Body of pancreas (tissue), 4 donors: ENCODE measurements at regions not wholly inside any gene's neighbourhood (a gene's known extent, or its start where the extent isn't known, plus 50 kb on each side); places are given as distances from the start of the nearest gene placed in this dataset.
"Not testable (repeated sequence)": the region's sequence is repeated elsewhere in the genome, so short reads cannot be mapped to it uniquely, and the experiment has no call there.

Experiments
- ATAC-seq: fragments of 150-250 bp; one replicate; pipeline ENCODE4 v1.9.1; 2016
- DNase-seq, 4 donors: peaks; one replicate each; pipeline ENCODE4 v3.0.0-alpha.2; 2019
- H3K27ac ChIP-seq, 4 donors: fragments of 200-600 bp; sonication (generic); 1 replicate in 3 of 4; 2 replicates in 1 of 4; pipeline versions ENCODE4 v1.5.1 to v1.6.1; 2016 to 2019; ENCODE audit warnings: mild to moderate bottlenecking in 1 of 4, mixed read lengths in 1 of 4, moderate library complexity in 1 of 4
- H3K27me3 ChIP-seq, 2 donors: fragments of 200-600 bp; sonication (generic); one replicate each; pipeline ENCODE4 v1.6.0; 2016; ENCODE audit warnings: mild to moderate bottlenecking in 1 of 2
- H3K36me3 ChIP-seq, 2 donors: fragments of 200-600 bp; sonication (generic); replicated peaks in 1 of 2; 2 replicates each; pipeline ENCODE4 v1.5.1; 2016; ENCODE audit warnings: low read depth in 2 of 2; ENCODE audit not compliant: insufficient read depth in 1 of 2
- H3K4me1 ChIP-seq: fragments of 200-600 bp; sonication (generic); one replicate; pipeline ENCODE4 v1.6.0; 2016
- H3K4me3 ChIP-seq, 2 donors: fragments of 200-600 bp; sonication (generic); 1 replicate in 1 of 2; 2 replicates in 1 of 2; pipeline ENCODE4 v1.5.1; 2016 to 2019
- H3K9me3 ChIP-seq, 3 donors: fragments of 200-600 bp; sonication (generic); 1 replicate in 2 of 3; 2 replicates in 1 of 3; pipeline ENCODE4 v1.5.1; 2016
- POLR2A ChIP-seq, 3 donors: fragments of 450-650 bp; IDR thresholded peaks; one replicate each; pipeline ENCODE4 v1.6.1; 2016; ENCODE audit warnings: antibody characterized with exemption in 3 of 3, mild to moderate bottlenecking in 2 of 3
- WGBS, 2 donors: methylation state at CpG; one replicate each; pipeline ENCODE4 v1.1.5; 2017; 5-methylcytosine and 5-hydroxymethylcytosine counted together
- intact Hi-C: fragments of 100-400 bp; cut with DNase I; formaldehyde crosslinking; loops from one replicate; pipeline ENCODE4 v1.15.1; 2023
- TF ChIP-seq, protein P1 (sequence below), 7 experiments: fragments of 450-650 bp in 4 of 7; fragments of 200-600 bp in 3 of 7; sonication (generic) in 3 of 7; IDR thresholded peaks; one replicate each; pipeline ENCODE4 v1.5.1; 2016 to 2019; ENCODE audit warnings: antibody characterized with exemption in 7 of 7

GRCh38 chr11:121983901-121984300, 132.1 kb downstream of the BLID start:
- DNase-seq = no peak

GRCh38 chr11:121977914-121978313, 138.1 kb downstream of the BLID start:
- H3K27me3 ChIP-seq, H3K27ac ChIP-seq, H3K9me3 ChIP-seq, intact Hi-C loops, H3K36me3 ChIP-seq, ATAC-seq, H3K4me1 ChIP-seq, H3K4me3 ChIP-seq, DNase-seq: not testable (repeated sequence)

More at GRCh38 chr11:121983901-121984300, 132.1 kb downstream of the BLID start:
- H3K4me1 ChIP-seq = no peaks in the 10 kb centered on the region
- intact Hi-C loops = no loop called here
- H3K27me3 ChIP-seq = no peaks in the 10 kb centered on the region
- no peaks in the 10 kb centered on the region for H3K9me3 ChIP-seq
- no peak overlapping the region for H3K27ac ChIP-seq
- WGBS, 2 donors = 54 to 56% methylated on average over 3 of the region's 3 CpGs
- no peak overlapping the region for H3K4me3 ChIP-seq
- ATAC-seq = no peak
- no peaks in the 10 kb centered on the region for H3K36me3 ChIP-seq
- TF ChIP-seq, protein P1, sequence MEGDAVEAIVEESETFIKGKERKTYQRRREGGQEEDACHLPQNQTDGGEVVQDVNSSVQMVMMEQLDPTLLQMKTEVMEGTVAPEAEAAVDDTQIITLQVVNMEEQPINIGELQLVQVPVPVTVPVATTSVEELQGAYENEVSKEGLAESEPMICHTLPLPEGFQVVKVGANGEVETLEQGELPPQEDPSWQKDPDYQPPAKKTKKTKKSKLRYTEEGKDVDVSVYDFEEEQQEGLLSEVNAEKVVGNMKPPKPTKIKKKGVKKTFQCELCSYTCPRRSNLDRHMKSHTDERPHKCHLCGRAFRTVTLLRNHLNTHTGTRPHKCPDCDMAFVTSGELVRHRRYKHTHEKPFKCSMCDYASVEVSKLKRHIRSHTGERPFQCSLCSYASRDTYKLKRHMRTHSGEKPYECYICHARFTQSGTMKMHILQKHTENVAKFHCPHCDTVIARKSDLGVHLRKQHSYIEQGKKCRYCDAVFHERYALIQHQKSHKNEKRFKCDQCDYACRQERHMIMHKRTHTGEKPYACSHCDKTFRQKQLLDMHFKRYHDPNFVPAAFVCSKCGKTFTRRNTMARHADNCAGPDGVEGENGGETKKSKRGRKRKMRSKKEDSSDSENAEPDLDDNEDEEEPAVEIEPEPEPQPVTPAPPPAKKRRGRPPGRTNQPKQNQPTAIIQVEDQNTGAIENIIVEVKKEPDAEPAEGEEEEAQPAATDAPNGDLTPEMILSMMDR (IDR thresholded peaks at IDR 0.05) = no peak
- no peak for TF ChIP-seq POLR2A (IDR thresholded peaks at IDR 0.05)

DNA sequence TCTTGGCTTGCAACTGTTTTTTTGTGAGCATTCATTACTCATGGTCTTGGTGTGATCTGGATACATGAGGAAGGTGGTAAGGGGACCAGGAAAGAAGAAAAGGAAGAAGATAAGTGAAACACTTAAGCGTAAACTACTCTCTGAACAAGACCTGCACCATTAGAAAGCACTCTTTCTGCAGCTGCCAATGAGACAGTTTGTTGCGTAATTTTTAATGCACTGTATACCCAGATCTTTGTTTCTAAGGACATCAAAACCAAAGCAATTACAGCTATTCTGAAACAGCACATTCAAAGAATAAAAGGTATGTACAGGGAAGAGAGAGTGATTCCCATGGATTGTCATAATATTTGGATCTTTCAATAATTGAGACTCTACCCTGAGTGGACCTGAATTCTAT, 147.4 kb downstream of the BLID start:
- ATAC-seq (no peak), DNase-seq (no peak)
- H3K4me1 ChIP-seq = no peaks in the 10 kb centered on the region
- no peaks in the 10 kb centered on the region for H3K27me3 ChIP-seq
- TF ChIP-seq, protein P1 (IDR thresholded peaks at IDR 0.05) = no peak
- no peak overlapping the region for H3K4me3 ChIP-seq
- intact Hi-C loops = no loop called here
- WGBS, 2 donors = 75 to 84% methylated on average over 2 of the region's 2 CpGs
- H3K9me3 ChIP-seq = no peaks in the 10 kb centered on the region
- H3K36me3 ChIP-seq = no peaks in the 10 kb centered on the region
- no peak overlapping the region for H3K27ac ChIP-seq

DNA sequence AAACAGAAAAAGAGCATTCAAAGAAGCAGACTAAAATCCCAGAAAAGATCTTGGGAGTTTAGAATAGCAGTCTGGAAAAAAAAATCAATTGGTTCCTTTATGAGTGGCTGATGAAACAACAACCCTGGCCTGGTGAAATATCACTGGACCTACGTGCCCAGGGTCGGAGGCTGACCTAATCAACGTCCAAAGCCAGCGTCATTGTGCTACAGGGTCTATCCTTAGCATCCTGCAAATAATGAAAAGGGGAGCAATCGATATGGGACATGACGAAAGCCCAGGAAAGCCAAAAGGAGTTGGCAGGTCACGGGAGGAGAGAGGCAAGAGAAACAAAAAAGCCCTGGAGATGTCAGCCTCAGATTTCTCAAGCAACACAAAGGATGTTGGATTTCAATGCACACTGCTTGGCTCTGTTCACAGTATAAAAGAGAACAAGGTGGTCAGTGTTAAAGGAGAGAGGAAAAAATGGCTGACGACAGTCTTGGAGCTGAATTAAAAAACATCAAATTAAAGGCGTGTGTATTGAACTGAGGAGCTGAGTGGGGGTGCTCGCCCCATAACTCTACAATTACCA, 148.8 kb downstream of the BLID start:
- TF ChIP-seq, protein P1 (IDR thresholded peaks at IDR 0.05) = no peak
- no peak for TF ChIP-seq POLR2A (IDR thresholded peaks at IDR 0.05)
- Histone ChIP-seq H3K4me3 (no peak overlapping the region), H3K27me3 (no peaks in the 10 kb centered on the region), H3K27ac (no peak overlapping the region), H3K4me1 (no peaks in the 10 kb centered on the region), H3K9me3 (no peaks in the 10 kb centered on the region), H3K36me3 (no peaks in the 10 kb centered on the region)
- WGBS, 2 donors = 65 to 66% methylated on average over 10 of the region's 10 CpGs
- ATAC-seq = no peak
- intact Hi-C loops = no loop called here
- DNase-seq = no peak

DNA sequence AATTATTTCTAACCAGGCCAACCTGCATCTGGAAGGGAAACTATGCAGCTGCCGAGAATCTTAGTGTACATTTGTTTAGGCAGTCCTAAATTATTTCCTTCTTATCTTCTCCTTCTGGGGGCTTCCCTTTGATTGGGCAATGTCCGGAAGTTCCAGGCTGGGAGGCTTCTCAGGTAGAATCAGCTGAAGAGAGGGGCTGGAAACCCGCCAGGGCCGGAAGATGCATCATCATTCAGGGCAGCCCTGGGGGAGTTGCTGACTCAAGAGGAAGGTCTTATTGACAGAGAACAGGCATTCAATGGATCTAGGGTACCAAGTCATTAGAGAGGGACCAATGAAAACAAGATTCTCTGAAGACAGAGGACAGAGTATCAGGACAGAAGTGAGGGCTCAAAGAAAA, 150.7 kb downstream of the BLID start:
- TF ChIP-seq, protein P1 (IDR thresholded peaks at IDR 0.05) = no peak
- TF ChIP-seq POLR2A (IDR thresholded peaks at IDR 0.05) = no peak
- Histone ChIP-seq H3K9me3 (no peaks in the 10 kb centered on the region), H3K4me1 (no peaks in the 10 kb centered on the region), H3K27me3 (no peaks in the 10 kb centered on the region), H3K4me3 (no peak overlapping the region), H3K27ac (no peak overlapping the region), H3K36me3 (no peaks in the 10 kb centered on the region)
- no peak for ATAC-seq
- 21 to 52% methylated on average over 4 of the region's 4 CpGs for WGBS, 2 donors
- intact Hi-C loops = no loop called here
- DNase-seq = peak in 1 of 4 donors; percentile 11
